Peyer's patch (tissue), 4 donors: ENCODE measurements at regions not wholly inside any gene's neighbourhood (a gene's known extent, or its start where the extent isn't known, plus 50 kb on each side); places are given as distances from the start of the nearest gene placed in this dataset.

Experiments
- POLR2A ChIP-seq, 2 donors: fragments of 450-650 bp; IDR thresholded peaks; one replicate each; pipeline ENCODE4 v1.5.1; 2017; ENCODE audit warnings: antibody characterized with exemption in 2 of 2, mild to moderate bottlenecking in 2 of 2, moderate library complexity in 2 of 2
- TF ChIP-seq, protein P1 (sequence below), 6 experiments: fragments of 450-650 bp in 4 of 6; fragments of 200-600 bp in 2 of 6; sonication (generic) in 1 of 6; IDR thresholded peaks; one replicate each; pipeline ENCODE4 v1.5.1; 2017 to 2019; ENCODE audit warnings: antibody characterized with exemption in 6 of 6, mild to moderate bottlenecking in 3 of 6, moderate library complexity in 1 of 6

GRCh38 chr5:97936231-97936630, 753.2 kb upstream of the RIOK2 start:
- TF ChIP-seq, protein P1, sequence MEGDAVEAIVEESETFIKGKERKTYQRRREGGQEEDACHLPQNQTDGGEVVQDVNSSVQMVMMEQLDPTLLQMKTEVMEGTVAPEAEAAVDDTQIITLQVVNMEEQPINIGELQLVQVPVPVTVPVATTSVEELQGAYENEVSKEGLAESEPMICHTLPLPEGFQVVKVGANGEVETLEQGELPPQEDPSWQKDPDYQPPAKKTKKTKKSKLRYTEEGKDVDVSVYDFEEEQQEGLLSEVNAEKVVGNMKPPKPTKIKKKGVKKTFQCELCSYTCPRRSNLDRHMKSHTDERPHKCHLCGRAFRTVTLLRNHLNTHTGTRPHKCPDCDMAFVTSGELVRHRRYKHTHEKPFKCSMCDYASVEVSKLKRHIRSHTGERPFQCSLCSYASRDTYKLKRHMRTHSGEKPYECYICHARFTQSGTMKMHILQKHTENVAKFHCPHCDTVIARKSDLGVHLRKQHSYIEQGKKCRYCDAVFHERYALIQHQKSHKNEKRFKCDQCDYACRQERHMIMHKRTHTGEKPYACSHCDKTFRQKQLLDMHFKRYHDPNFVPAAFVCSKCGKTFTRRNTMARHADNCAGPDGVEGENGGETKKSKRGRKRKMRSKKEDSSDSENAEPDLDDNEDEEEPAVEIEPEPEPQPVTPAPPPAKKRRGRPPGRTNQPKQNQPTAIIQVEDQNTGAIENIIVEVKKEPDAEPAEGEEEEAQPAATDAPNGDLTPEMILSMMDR (IDR thresholded peaks at IDR 0.05), result no peak
- no peak for TF ChIP-seq POLR2A (IDR thresholded peaks at IDR 0.05)
